ENCODE measurements at regions not wholly inside any gene's neighbourhood (a gene's known extent, or its start where the extent isn't known, plus 50 kb on each side); places are given as distances from the start of the nearest gene placed in this dataset.

- Mint-ChIP-seq H3K36me3 (no peaks in the 10 kb centered on the region), H3K27me3 (no peaks in the 10 kb centered on the region), H3K27ac (no peak overlapping the region), H3K4me3 (no peak overlapping the region), H3K4me1 (ENCODE audit: low read depth) (no peaks in the 10 kb centered on the region), H3K9me3 (ENCODE audit: low read depth) (peaks cover 12% of the 10 kb centered on the region)
These were observed 414.8 kb upstream of the PCDH20 start for GRCh38 chr13:61830475-61830874.

- no peak overlapping the region for H3K4me3 Mint-ChIP-seq
- no peaks in the 10 kb centered on the region for H3K27me3 Mint-ChIP-seq
- H3K27ac Mint-ChIP-seq, result no peak overlapping the region
- H3K4me1 Mint-ChIP-seq (ENCODE audit: low read depth), result no peaks in the 10 kb centered on the region
- H3K36me3 Mint-ChIP-seq, result no peaks in the 10 kb centered on the region
- H3K9me3 Mint-ChIP-seq (ENCODE audit: low read depth), result peaks cover 17% of the 10 kb centered on the region
These were observed 408.5 kb upstream of the PCDH20 start for GRCh38 chr13:61824168-61824567.

GRCh38 chr13:61812286-61812685 is 396.6 kb upstream of the PCDH20 start:
- Mint-ChIP-seq H3K4me3 (no peak overlapping the region), H3K27me3 (no peaks in the 10 kb centered on the region), H3K9me3 (ENCODE audit: low read depth) (peaks cover 7% of the 10 kb centered on the region)

DNA sequence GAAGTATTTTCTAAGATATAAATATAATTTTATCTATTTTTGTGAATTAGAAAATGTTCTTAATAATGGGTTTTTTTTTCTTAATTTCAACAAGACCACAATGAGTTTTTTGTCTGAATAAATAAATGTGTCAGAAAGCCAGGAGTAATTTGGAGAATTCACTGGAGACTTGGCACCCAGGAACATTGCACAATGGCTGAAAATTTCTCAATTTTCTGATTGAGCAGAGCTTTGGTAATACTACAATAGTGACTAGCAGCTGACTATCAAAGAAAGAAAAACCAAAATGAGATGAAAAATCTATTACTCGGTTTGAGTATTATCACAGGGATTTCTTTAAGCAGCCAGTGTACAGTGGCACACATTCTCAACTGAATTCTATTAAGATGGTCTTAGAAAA is 394.4 kb upstream of the PCDH20 start:
- Mint-ChIP-seq H3K27me3 (no peaks in the 10 kb centered on the region), H3K9me3 (ENCODE audit: low read depth) (peaks cover 14% of the 10 kb centered on the region), H3K27ac (no peak overlapping the region), H3K36me3 (no peaks in the 10 kb centered on the region), H3K4me1 (ENCODE audit: low read depth) (no peaks in the 10 kb centered on the region), H3K4me3 (no peak overlapping the region)

More at GRCh38 chr13:61812286-61812685, 396.6 kb upstream of the PCDH20 start:
- Mint-ChIP-seq H3K36me3 (no peaks in the 10 kb centered on the region), H3K4me1 (ENCODE audit: low read depth) (no peaks in the 10 kb centered on the region), H3K27ac (no peak overlapping the region)

DNA sequence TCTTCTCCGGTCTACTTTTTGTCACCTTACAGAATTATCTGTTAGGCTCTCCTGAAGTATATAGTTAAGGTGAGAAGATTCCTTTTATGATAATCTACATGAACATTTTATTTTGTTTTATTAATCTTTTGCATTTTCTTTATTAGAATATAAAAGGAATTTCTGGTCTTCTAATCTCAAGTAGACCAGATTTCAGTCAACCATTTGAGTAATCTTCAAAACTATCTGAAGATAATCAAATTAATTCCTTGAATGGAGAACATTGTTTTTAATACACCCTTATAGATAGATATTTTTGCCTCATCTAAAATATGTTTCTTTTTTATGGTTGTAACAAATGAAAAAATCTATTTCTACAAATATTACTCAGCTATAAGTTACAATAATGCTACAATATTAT is 381.7 kb upstream of the PCDH20 start:
- Mint-ChIP-seq H3K36me3 (no peaks in the 10 kb centered on the region), H3K4me1 (ENCODE audit: low read depth) (no peaks in the 10 kb centered on the region), H3K27ac (no peak overlapping the region), H3K9me3 (ENCODE audit: low read depth) (no peaks in the 10 kb centered on the region), H3K4me3 (no peak overlapping the region), H3K27me3 (no peaks in the 10 kb centered on the region)

- H3K27ac Mint-ChIP-seq, result no peak overlapping the region
- no peak overlapping the region for H3K4me3 Mint-ChIP-seq
- H3K4me1 Mint-ChIP-seq (ENCODE audit: low read depth), result no peaks in the 10 kb centered on the region
- no peaks in the 10 kb centered on the region for H3K36me3 Mint-ChIP-seq
- H3K9me3 Mint-ChIP-seq (ENCODE audit: low read depth), result peaks cover 4% of the 10 kb centered on the region
- no peaks in the 10 kb centered on the region for H3K27me3 Mint-ChIP-seq
These were observed 379.9 kb upstream of the PCDH20 start for GRCh38 chr13:61795580-61795979.

DNA sequence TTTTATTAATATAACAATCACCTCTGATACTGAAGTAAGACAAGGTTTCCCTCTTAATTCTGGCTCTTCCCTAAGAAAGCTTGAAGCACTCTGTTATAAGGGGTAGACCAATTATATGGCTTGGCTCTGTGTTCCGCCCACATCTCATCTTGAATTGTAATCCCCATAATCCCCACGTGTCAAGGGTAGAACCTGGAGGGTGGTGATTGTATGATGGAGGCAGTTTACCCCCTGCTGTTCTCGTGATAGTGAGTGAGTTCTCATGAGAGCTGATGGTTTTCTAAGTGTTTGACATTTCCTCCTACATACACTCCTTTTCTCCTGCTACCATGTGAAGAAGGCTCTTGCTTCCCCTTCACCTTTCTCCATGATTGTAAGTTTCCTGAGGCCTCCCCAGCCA is 363.8 kb upstream of the PCDH20 start:
- H3K27me3 Mint-ChIP-seq, result no peaks in the 10 kb centered on the region
- H3K27ac Mint-ChIP-seq, result no peak overlapping the region
- H3K9me3 Mint-ChIP-seq (ENCODE audit: low read depth), result peaks cover 18% of the 10 kb centered on the region
- no peaks in the 10 kb centered on the region for H3K36me3 Mint-ChIP-seq
- H3K4me3 Mint-ChIP-seq, result no peak overlapping the region
- H3K4me1 Mint-ChIP-seq (ENCODE audit: low read depth), result no peaks in the 10 kb centered on the region

- no peaks in the 10 kb centered on the region for H3K36me3 Mint-ChIP-seq
These were observed 362.9 kb upstream of the PCDH20 start for GRCh38 chr13:61778531-61778930.

GRCh38 chr13:61777899-61778298 is 362.2 kb upstream of the PCDH20 start:
- H3K27me3 Mint-ChIP-seq, result no peaks in the 10 kb centered on the region
- no peaks in the 10 kb centered on the region for H3K4me1 Mint-ChIP-seq (ENCODE audit: low read depth)
- H3K27ac Mint-ChIP-seq, result no peak overlapping the region
- peaks cover 10% of the 10 kb centered on the region for H3K9me3 Mint-ChIP-seq (ENCODE audit: low read depth)
- no peaks in the 10 kb centered on the region for H3K36me3 Mint-ChIP-seq
- no peak overlapping the region for H3K4me3 Mint-ChIP-seq

More at GRCh38 chr13:61778531-61778930, 362.9 kb upstream of the PCDH20 start:
- Mint-ChIP-seq H3K9me3 (ENCODE audit: low read depth) (peaks cover 13% of the 10 kb centered on the region), H3K27ac (no peak overlapping the region), H3K4me1 (ENCODE audit: low read depth) (no peaks in the 10 kb centered on the region), H3K27me3 (no peaks in the 10 kb centered on the region), H3K4me3 (no peak overlapping the region)

DNA sequence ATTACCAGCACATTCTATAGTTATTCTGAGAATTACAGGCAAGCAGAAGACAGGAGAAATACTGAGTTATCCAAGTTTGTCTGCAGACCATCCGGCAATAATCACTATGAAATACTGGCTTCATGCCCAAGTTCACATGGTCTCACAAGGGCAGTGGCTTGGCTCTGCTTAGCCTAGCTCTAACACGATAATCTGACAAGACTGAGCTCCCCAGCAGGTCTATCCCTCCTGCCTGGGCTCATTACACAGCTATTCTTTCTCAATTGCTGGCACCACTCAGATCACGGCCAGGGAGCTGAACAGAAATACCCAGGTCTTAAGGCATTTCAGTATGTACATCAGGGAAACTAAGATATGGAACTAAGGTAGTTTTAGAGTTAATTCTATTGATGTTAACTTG is 361.6 kb upstream of the PCDH20 start:
- H3K4me1 Mint-ChIP-seq (ENCODE audit: low read depth), result no peaks in the 10 kb centered on the region
- no peak overlapping the region for H3K27ac Mint-ChIP-seq
- no peaks in the 10 kb centered on the region for H3K36me3 Mint-ChIP-seq
- no peaks in the 10 kb centered on the region for H3K27me3 Mint-ChIP-seq
- H3K4me3 Mint-ChIP-seq, result no peak overlapping the region
- H3K9me3 Mint-ChIP-seq (ENCODE audit: low read depth), result peaks cover 4% of the 10 kb centered on the region

GRCh38 chr13:61774903-61775302 is 359.3 kb upstream of the PCDH20 start:
- Mint-ChIP-seq H3K36me3 (no peaks in the 10 kb centered on the region), H3K27ac (no peak overlapping the region), H3K4me3 (no peak overlapping the region), H3K4me1 (ENCODE audit: low read depth) (no peaks in the 10 kb centered on the region), H3K9me3 (ENCODE audit: low read depth) (no peaks in the 10 kb centered on the region), H3K27me3 (no peaks in the 10 kb centered on the region)

GRCh38 chr13:61770681-61771080 is 355.0 kb upstream of the PCDH20 start:
- Mint-ChIP-seq H3K9me3 (ENCODE audit: low read depth) (no peaks in the 10 kb centered on the region), H3K36me3 (no peaks in the 10 kb centered on the region), H3K27ac (no peak overlapping the region), H3K27me3 (no peaks in the 10 kb centered on the region), H3K4me1 (ENCODE audit: low read depth) (no peaks in the 10 kb centered on the region), H3K4me3 (no peak overlapping the region)

DNA sequence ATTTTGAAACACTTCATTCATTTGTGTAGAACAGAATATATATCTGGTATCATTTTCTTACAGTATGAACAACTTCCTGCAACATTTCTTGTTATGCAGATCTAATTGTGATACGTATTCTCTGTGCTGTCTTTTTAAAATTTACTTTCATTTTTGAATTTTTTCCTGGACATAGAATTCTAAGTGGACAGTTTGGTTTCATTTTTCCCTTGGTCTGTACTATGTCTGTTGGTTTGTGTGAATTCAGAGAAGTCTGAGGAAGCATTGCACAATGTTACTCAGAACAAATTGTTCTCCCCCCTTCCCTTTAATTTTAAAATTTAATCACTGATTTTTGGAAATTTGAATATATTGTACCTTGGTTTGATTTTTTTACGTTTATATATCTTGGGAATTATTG is 352.5 kb upstream of the PCDH20 start:
- Mint-ChIP-seq H3K4me3 (no peak overlapping the region), H3K27ac (no peak overlapping the region), H3K9me3 (ENCODE audit: low read depth) (peaks cover 2% of the 10 kb centered on the region), H3K27me3 (no peaks in the 10 kb centered on the region), H3K4me1 (ENCODE audit: low read depth) (no peaks in the 10 kb centered on the region), H3K36me3 (no peaks in the 10 kb centered on the region)

DNA sequence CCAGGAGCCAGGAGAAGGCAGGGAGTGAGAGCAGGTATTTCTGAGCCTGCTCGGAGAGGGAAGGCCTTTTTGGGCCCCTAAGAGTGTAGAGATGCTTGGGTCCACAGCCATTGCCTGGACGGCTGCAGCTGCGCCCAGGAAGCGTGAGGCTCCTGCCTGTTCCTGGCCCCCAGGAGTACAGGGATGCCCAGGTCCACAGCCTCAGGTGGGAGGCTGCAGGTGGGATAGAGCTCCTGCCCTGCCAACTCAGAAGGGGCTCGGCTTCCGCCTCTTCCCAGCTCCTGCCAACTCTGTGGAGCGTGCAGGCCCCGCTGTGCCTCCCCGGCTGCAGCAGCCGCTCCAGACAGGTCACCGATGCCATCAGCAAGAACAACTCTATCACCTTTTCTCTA is 351.0 kb upstream of the PCDH20 start:
- Mint-ChIP-seq H3K27ac (no peak overlapping the region), H3K4me1 (ENCODE audit: low read depth) (no peaks in the 10 kb centered on the region), H3K9me3 (ENCODE audit: low read depth) (peaks cover 3% of the 10 kb centered on the region), H3K27me3 (no peaks in the 10 kb centered on the region), H3K4me3 (no peak overlapping the region), H3K36me3 (no peaks in the 10 kb centered on the region)

GRCh38 chr13:61765940-61766666 is 350.5 kb upstream of the PCDH20 start:
- Mint-ChIP-seq H3K9me3 (ENCODE audit: low read depth) (peaks cover 3% of the 10 kb centered on the region), H3K27me3 (no peaks in the 10 kb centered on the region), H3K4me1 (ENCODE audit: low read depth) (no peaks in the 10 kb centered on the region), H3K27ac (no peak overlapping the region), H3K4me3 (no peak overlapping the region), H3K36me3 (no peaks in the 10 kb centered on the region)

- Mint-ChIP-seq H3K9me3 (ENCODE audit: low read depth) (peaks cover 3% of the 10 kb centered on the region), H3K4me3 (no peak overlapping the region), H3K36me3 (no peaks in the 10 kb centered on the region), H3K27ac (no peak overlapping the region), H3K27me3 (no peaks in the 10 kb centered on the region), H3K4me1 (ENCODE audit: low read depth) (no peaks in the 10 kb centered on the region)
These were observed 349.6 kb upstream of the PCDH20 start for GRCh38 chr13:61765181-61765742.
